ENCODE measurements at regions not wholly inside any gene's neighbourhood (a gene's known extent, or its start where the extent isn't known, plus 50 kb on each side); places are given as distances from the start of the nearest gene placed in this dataset.

- TF ChIP-seq EZH2phosphoT487 (IDR thresholded peaks at IDR 0.05), result no peak
- TF ChIP-seq CTCF (IDR thresholded peaks at IDR 0.05), result no peak
- TF ChIP-seq EZH2 (IDR thresholded peaks at IDR 0.05), result no peak
- peaks cover 2% of the 10 kb centered on the region for H3K4me1 Mint-ChIP-seq
- Histone ChIP-seq H3K4me2 (no peak overlapping the region), H3K4me1 (no peaks in the 10 kb centered on the region), H3K9me3 (ENCODE audit: low read depth) (no peaks in the 10 kb centered on the region), H3K27me3 (no peaks in the 10 kb centered on the region), H3K9ac (no peak overlapping the region), H3K79me2 (ENCODE audit: low read depth) (no peaks in the 10 kb centered on the region), H3K4me3 (no peak overlapping the region), H2AFZ (replicated peaks) (no peak overlapping the region), H3F3A (ENCODE audit: low read depth) (no peaks in the 10 kb centered on the region), H4K20me1 (ENCODE audit: low read depth) (no peaks in the 10 kb centered on the region), H3K36me3 (no peaks in the 10 kb centered on the region), H3K27ac (no peak overlapping the region)
- DNase-seq (ENCODE audit: low spot score), result no peak
- H3K4me3 Mint-ChIP-seq, result no peak overlapping the region
- peaks cover 2% of the 10 kb centered on the region for H3K36me3 Mint-ChIP-seq
- H3K27me3 Mint-ChIP-seq (ENCODE audit: insufficient read depth, low read depth), result no peaks in the 10 kb centered on the region
- H3K9me3 Mint-ChIP-seq, result no peaks in the 10 kb centered on the region
- no peak overlapping the region for H3K27ac Mint-ChIP-seq
Observed at GRCh38 chr3:74529145-74529544, 85.3 kb downstream of the CNTN3 start.

DNA sequence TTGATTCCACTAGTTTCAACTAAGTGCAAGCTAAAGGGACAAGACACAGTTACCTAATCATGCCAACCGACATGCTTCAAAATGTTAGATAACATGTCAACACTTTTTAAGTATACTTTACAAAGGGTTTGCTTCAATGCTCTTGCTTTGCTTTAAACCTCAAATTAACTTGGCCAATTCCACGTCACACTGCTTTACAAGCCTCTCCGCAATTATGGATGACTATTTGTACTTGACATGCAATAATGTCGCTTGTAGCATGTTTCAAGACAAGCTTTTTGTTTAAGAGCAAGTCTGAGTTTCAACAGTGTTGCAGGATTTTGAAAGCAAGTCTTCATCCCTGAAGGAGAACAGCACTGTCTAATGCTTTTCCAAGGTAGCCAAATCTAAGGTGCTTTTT is 86.9 kb downstream of the CNTN3 start:
- H3K4me3 Mint-ChIP-seq, result no peak overlapping the region
- Histone ChIP-seq H3K4me3 (no peak overlapping the region), H3K4me2 (no peak overlapping the region), H3K27ac (no peak overlapping the region), H4K20me1 (ENCODE audit: low read depth) (no peaks in the 10 kb centered on the region), H3K4me1 (no peaks in the 10 kb centered on the region), H2AFZ (replicated peaks) (no peak overlapping the region), H3K79me2 (ENCODE audit: low read depth) (no peaks in the 10 kb centered on the region), H3F3A (ENCODE audit: low read depth) (no peaks in the 10 kb centered on the region), H3K27me3 (no peaks in the 10 kb centered on the region), H3K9ac (no peak overlapping the region), H3K36me3 (no peaks in the 10 kb centered on the region), H3K9me3 (ENCODE audit: low read depth) (no peaks in the 10 kb centered on the region)
- H3K9me3 Mint-ChIP-seq, result no peaks in the 10 kb centered on the region
- no peak for TF ChIP-seq EZH2 (IDR thresholded peaks at IDR 0.05)
- TF ChIP-seq EZH2phosphoT487 (IDR thresholded peaks at IDR 0.05), result no peak
- no peak for TF ChIP-seq CTCF (IDR thresholded peaks at IDR 0.05)
- peaks cover 2% of the 10 kb centered on the region for H3K36me3 Mint-ChIP-seq
- peaks cover 8% of the 10 kb centered on the region for H3K4me1 Mint-ChIP-seq
- no peak for DNase-seq (ENCODE audit: low spot score)
- H3K27ac Mint-ChIP-seq, result no peak overlapping the region
- no peaks in the 10 kb centered on the region for H3K27me3 Mint-ChIP-seq (ENCODE audit: insufficient read depth, low read depth)

DNA sequence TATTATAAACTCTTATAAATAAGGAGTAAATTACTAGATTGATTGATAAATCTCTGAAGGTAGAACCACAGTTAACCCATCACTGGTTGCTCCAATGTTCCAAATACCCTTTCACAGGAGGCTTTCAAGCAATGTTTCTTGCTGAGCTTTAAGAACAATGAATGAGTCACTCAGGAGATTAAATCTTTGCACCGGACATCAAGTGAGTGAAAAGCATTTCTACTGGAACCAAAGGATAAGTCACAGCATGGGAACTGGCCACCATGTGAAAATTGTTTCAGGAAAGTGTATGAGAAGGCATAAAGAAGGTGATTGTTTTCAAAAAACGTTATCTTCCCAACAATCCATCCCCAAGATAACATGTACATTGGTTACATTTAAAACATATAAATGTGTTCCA is 90.6 kb downstream of the CNTN3 start:
- no peak overlapping the region for H2AFZ ChIP-seq (replicated peaks)
- Mint-ChIP-seq H3K27ac (no peak overlapping the region), H3K27me3 (ENCODE audit: insufficient read depth, low read depth) (no peaks in the 10 kb centered on the region), H3K4me1 (peaks cover 17% of the 10 kb centered on the region), H3K4me3 (no peak overlapping the region), H3K9me3 (no peaks in the 10 kb centered on the region), H3K36me3 (no peaks in the 10 kb centered on the region)
- no peak overlapping the region for H3K4me2 ChIP-seq
- H3K9me3 ChIP-seq (ENCODE audit: low read depth), result no peaks in the 10 kb centered on the region
- H3K27ac ChIP-seq, result no peak overlapping the region
- DNase-seq (ENCODE audit: low spot score), result no peak
- no peaks in the 10 kb centered on the region for H3K79me2 ChIP-seq (ENCODE audit: low read depth)
- H3K27me3 ChIP-seq, result no peaks in the 10 kb centered on the region
- H3K4me1 ChIP-seq, result no peaks in the 10 kb centered on the region
- no peaks in the 10 kb centered on the region for H4K20me1 ChIP-seq (ENCODE audit: low read depth)
- no peak overlapping the region for H3K4me3 ChIP-seq
- TF ChIP-seq EZH2phosphoT487 (IDR thresholded peaks at IDR 0.05), result no peak
- no peak for TF ChIP-seq EZH2 (IDR thresholded peaks at IDR 0.05)
- H3K9ac ChIP-seq, result no peak overlapping the region
- no peaks in the 10 kb centered on the region for H3K36me3 ChIP-seq
- H3F3A ChIP-seq (ENCODE audit: low read depth), result no peaks in the 10 kb centered on the region

DNA sequence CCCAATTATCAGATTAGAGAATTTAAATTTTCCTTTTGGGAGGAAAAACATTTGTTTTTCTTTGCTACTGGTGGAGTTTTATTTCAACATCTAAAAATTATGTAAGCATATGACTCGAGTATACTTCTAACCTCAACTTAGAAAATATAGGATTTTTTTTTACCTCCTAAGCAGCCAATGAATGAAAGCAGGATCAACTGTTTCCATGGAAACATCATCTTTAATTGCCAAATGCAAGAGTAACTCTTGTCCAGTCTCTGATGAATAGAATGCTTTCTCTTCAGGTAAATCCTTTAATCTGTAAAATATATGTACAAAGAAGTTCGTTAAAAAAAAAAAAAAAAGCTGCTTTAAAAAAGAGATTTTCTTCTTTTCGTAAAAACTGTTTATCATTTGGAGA is 93.6 kb downstream of the CNTN3 start:
- no peaks in the 10 kb centered on the region for H3K27me3 Mint-ChIP-seq (ENCODE audit: insufficient read depth, low read depth)
- H3K27ac Mint-ChIP-seq, result no peak overlapping the region
- Histone ChIP-seq H3K27me3 (no peaks in the 10 kb centered on the region), H3K4me3 (no peak overlapping the region), H3K27ac (no peak overlapping the region), H3K4me1 (peaks cover 9% of the 10 kb centered on the region), H3K9ac (no peak overlapping the region), H3K79me2 (ENCODE audit: low read depth) (no peaks in the 10 kb centered on the region), H3K36me3 (no peaks in the 10 kb centered on the region), H4K20me1 (ENCODE audit: low read depth) (no peaks in the 10 kb centered on the region), H3K4me2 (no peak overlapping the region), H3F3A (ENCODE audit: low read depth) (no peaks in the 10 kb centered on the region), H3K9me3 (ENCODE audit: low read depth) (no peaks in the 10 kb centered on the region), H2AFZ (replicated peaks) (no peak overlapping the region)
- no peaks in the 10 kb centered on the region for H3K9me3 Mint-ChIP-seq
- H3K36me3 Mint-ChIP-seq, result no peaks in the 10 kb centered on the region
- H3K4me3 Mint-ChIP-seq, result no peak overlapping the region
- TF ChIP-seq EZH2 (IDR thresholded peaks at IDR 0.05) (no peak), EZH2phosphoT487 (IDR thresholded peaks at IDR 0.05) (no peak), CTCF (IDR thresholded peaks at IDR 0.05) (no peak)
- H3K4me1 Mint-ChIP-seq, result peaks cover 30% of the 10 kb centered on the region
- no peak for DNase-seq (ENCODE audit: low spot score)

All from neural progenitor cell (in vitro differentiated cells).